ENCODE measurements at regions not wholly inside any gene's neighbourhood (a gene's known extent, or its start where the extent isn't known, plus 50 kb on each side); places are given as distances from the start of the nearest gene placed in this dataset.

DNA sequence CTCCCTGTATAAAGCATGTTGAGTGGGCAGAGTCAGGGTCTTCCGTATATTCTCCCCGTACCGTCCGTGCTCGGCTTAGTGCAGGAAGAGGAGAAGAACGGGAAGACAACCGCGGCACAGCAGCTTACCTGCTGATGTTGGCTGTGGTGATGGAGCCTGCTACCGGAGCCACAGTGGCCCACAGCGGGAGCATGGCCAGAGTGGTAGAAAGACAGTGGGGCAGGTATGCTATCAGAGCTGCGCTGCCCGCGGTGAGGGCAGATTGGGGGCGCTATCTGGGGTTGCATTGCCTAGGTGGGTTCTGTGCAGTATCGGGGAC is 120.7 kb upstream of the VPREB1 start:
- ATAC-seq (no peak), DNase-seq (no peak)
- H3K36me3 ChIP-seq, result no peaks in the 10 kb centered on the region
- H3K9me3 ChIP-seq, result no peaks in the 10 kb centered on the region
- no peak overlapping the region for H3K27ac ChIP-seq
- H3K27me3 ChIP-seq, result peaks cover 19% of the 10 kb centered on the region
- no peaks in the 10 kb centered on the region for H3K4me1 ChIP-seq
- intact Hi-C loops (cut with DNase I), result no loop called here
- TF ChIP-seq, protein P1, sequence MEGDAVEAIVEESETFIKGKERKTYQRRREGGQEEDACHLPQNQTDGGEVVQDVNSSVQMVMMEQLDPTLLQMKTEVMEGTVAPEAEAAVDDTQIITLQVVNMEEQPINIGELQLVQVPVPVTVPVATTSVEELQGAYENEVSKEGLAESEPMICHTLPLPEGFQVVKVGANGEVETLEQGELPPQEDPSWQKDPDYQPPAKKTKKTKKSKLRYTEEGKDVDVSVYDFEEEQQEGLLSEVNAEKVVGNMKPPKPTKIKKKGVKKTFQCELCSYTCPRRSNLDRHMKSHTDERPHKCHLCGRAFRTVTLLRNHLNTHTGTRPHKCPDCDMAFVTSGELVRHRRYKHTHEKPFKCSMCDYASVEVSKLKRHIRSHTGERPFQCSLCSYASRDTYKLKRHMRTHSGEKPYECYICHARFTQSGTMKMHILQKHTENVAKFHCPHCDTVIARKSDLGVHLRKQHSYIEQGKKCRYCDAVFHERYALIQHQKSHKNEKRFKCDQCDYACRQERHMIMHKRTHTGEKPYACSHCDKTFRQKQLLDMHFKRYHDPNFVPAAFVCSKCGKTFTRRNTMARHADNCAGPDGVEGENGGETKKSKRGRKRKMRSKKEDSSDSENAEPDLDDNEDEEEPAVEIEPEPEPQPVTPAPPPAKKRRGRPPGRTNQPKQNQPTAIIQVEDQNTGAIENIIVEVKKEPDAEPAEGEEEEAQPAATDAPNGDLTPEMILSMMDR (IDR thresholded peaks at IDR 0.05), result no peak
- no peak overlapping the region for H3K4me3 ChIP-seq

DNA sequence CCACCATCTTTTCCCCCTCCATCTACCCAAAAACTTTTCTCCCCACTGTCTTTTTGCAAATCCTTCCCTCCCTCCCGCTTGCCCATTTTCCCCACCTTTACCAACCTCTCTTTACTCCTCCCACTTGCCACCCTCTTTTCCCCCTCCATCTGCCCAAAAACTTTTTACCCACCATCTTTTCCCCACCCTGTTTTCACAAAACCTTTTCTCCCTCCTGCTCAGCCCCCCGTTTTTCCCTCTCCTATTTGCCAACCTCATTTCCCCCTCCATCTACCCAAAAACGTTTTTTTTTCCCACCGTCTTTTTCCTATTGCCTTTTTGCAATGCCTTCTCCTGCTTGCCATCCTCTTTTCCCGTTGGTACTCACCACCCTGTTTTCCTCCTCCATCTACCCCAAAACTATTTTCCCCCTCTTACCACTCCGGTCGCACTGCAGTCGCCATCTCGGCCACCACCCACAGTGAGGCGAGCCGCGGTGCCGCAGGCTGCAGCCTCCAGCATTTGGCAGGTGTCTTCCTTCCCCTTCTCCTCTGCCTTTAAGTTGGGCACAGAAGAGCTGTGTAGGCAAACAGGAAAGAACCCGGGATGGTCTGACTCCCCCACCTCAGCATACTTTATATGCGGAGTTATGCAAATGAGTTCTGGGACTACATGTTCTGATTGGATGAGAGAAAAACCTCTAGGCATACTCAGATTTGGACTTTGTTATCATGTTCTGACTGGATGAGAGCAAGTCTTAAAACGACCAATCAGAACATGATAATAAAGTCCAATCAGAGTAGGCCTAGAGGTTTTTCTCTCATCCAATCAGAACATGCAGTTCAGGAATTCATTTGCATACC is 121.2 kb upstream of the VPREB1 start:
- ATAC-seq (no peak), DNase-seq (no peak)
- H3K27me3 ChIP-seq, result peaks cover 19% of the 10 kb centered on the region
- no peaks in the 10 kb centered on the region for H3K4me1 ChIP-seq
- H3K4me3 ChIP-seq, result no peak overlapping the region
- intact Hi-C loops (cut with DNase I), result no loop called here
- TF ChIP-seq, protein P1 (IDR thresholded peaks at IDR 0.05), result no peak
- no peaks in the 10 kb centered on the region for H3K36me3 ChIP-seq
- no peak overlapping the region for H3K27ac ChIP-seq
- no peaks in the 10 kb centered on the region for H3K9me3 ChIP-seq

DNA sequence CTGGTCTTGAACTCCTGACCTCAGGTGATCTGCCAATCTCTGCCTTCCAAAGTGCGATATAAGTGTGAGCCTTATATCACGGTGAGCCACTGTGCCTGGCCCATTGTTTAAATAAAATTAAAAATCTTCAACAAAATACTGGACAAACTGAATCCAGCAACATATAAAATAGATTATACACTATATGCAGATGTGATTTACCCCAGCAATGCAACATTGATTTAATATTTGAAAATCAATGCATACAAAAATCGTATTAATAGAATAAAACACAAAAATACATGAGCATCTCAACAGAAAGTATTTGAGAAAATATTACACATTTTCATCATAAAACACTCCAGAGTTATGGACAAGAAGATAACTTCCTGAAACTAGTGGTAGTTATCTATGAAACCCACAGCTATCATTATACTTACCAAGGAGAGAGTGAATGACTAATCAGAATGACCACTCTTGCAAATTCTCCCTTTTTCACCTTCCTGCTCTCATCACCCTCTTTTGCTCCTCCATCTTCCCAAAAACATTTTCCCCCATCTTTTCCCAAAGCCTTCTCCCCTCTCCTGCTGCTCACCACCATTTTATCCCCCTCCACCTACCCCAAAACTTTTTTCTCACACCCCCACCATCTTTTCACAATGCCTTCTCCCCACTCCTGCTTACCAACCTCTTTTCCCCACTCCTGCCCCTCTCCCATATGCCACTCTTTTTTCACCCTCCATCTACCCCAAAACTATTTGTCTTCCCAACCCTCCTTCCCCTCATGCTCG is 122.1 kb upstream of the VPREB1 start:
- H3K9me3 ChIP-seq, result no peaks in the 10 kb centered on the region
- no peak for ATAC-seq
- DNase-seq, result no peak
- H3K27me3 ChIP-seq, result peaks cover 19% of the 10 kb centered on the region
- TF ChIP-seq, protein P1 (IDR thresholded peaks at IDR 0.05), result no peak
- H3K36me3 ChIP-seq, result no peaks in the 10 kb centered on the region
- H3K4me1 ChIP-seq, result no peaks in the 10 kb centered on the region
- H3K27ac ChIP-seq, result no peak overlapping the region
- intact Hi-C loops (cut with DNase I), result no loop called here
- H3K4me3 ChIP-seq, result no peak overlapping the region

DNA sequence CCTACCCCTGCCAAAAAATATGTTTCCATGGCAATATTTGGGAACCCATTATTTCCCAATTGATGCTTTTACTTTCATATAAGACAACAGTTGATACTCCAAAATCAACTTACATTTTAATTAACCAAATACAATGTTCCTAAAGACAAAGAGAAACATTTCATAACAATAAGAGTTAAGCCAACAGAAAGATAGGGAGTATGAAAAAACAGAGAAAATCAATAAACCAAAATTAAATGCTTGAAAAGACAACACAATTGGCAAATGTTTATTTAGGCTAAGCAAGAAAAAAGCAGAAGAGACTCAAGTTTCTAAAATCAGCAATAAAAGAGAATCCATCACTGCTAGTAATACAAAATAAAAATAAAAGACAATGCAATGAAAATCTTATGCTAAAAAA is 123.1 kb upstream of the VPREB1 start:
- Histone ChIP-seq H3K36me3 (no peaks in the 10 kb centered on the region), H3K4me3 (no peak overlapping the region), H3K27me3 (peaks cover 18% of the 10 kb centered on the region), H3K9me3 (no peaks in the 10 kb centered on the region), H3K4me1 (no peaks in the 10 kb centered on the region), H3K27ac (no peak overlapping the region)
- intact Hi-C loops (cut with DNase I), result no loop called here
- TF ChIP-seq, protein P1 (IDR thresholded peaks at IDR 0.05), result no peak
- ATAC-seq, result no peak
- no peak for DNase-seq

DNA sequence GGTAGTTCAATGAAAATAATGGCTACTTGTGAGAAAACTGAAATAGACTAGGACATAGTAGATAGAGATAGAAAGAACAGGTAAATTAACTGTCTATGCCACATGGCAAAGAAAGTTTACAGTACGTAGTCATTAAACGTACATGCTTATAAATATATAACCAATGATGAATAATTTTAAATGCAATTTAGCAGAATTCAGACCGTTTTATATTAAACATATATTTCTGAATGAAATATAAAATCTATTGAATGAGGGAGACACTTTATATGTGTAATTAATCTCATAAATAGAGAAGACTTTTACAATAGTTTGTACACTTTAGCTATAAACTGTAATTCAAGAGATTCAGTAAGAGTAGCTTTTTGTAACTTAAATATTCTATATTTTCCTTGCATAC is 124.4 kb upstream of the VPREB1 start:
- Histone ChIP-seq H3K4me1 (no peaks in the 10 kb centered on the region), H3K9me3 (no peaks in the 10 kb centered on the region), H3K4me3 (no peak overlapping the region), H3K27ac (no peak overlapping the region), H3K27me3 (peaks cover 11% of the 10 kb centered on the region), H3K36me3 (no peaks in the 10 kb centered on the region)
- ATAC-seq, result no peak
- TF ChIP-seq, protein P1 (IDR thresholded peaks at IDR 0.05), result no peak
- intact Hi-C loops (cut with DNase I), result no loop called here
- DNase-seq, result no peak

All from upper lobe of right lung (tissue), 1 donor.